HepG2 (cell line): ENCODE measurements at regions not wholly inside any gene's neighbourhood (a gene's known extent, or its start where the extent isn't known, plus 50 kb on each side); places are given as distances from the start of the nearest gene placed in this dataset.

Experiments
- ATAC-seq: fragments of 200-7000 bp; cut with Tn5 transposase; 3 replicates; pipeline ENCODE4 v1.9.1; 2020; ENCODE audit warnings: mild to moderate bottlenecking, moderate library complexity
- BruUV-seq: library from RNA; stranded (reverse); fragments of 400-500 nt; replicated peaks from 2 replicates; lab custom pipeline; 2021; lab: Mats Ljungman, UMichigan
- CTCF ChIA-PET: fragments of 300-600 bp; formaldehyde crosslinking; extraction: SDS; loops from one replicate; lab custom pipeline; 2021; ENCODE audit warnings: low total read pairs, inconsistent platforms, low intra/inter-chr PET ratio; lab: Yijun Ruan, JAX
- POLR2A ChIA-PET: fragments of 350-600 bp; sonication (Branson Sonifier 250); formaldehyde crosslinking; loops from one replicate; lab custom pipeline; 2020; ENCODE audit warnings: antibody characterized with exemption, inconsistent platforms; lab: Yijun Ruan, JAX
- DNase-seq: peaks from one replicate; pipeline ENCODE4 v3.0.0-alpha.2; 2015; ENCODE audit warnings: low spot score
- FAIRE-seq: peaks from 3 replicates; lab custom pipeline; 2011; peaks lifted over from hg19 to GRCh38; lab: Jason Lieb, UNC
- H2AFZ ChIP-seq: one replicate; pipeline ENCODE4 v1.6.1; 2011; ENCODE audit warnings: low read length, inconsistent platforms
- H3K27ac ChIP-seq: fragments of 300-600 bp; 3 replicates; pipeline ENCODE4 v1.8.0; 2011; ENCODE audit warnings: mixed run types, mild to moderate bottlenecking, mixed read lengths, low read length, inconsistent platforms; ENCODE audit not compliant: insufficient read depth; ENCODE audit errors: extremely low read length
- H3K27me3 ChIP-seq, 2 experiments: fragments of 200-600 bp in 1 of 2; 2 replicates in 1 of 2; 3 replicates in 1 of 2; pipeline versions ENCODE4 v1.6.0 to v1.8.0; 2011; ENCODE audit warnings: low read length in 2 of 2, mild to moderate bottlenecking in 2 of 2, moderate library complexity in 2 of 2, inconsistent platforms in 1 of 2; ENCODE audit not compliant: insufficient read depth in 2 of 2, control insufficient read depth in 1 of 2
- H3K36me3 ChIP-seq, 2 experiments: fragments of 200-600 bp in 1 of 2; replicated peaks in 1 of 2; 2 replicates in 1 of 2; 3 replicates in 1 of 2; pipeline versions ENCODE4 v1.5.1 to v1.8.0; 2011; ENCODE audit warnings: low read length in 2 of 2, inconsistent platforms in 1 of 2; ENCODE audit not compliant: insufficient read depth in 2 of 2, control insufficient read depth in 1 of 2
- H3K4me1 ChIP-seq: 2 replicates; pipeline ENCODE4 v1.5.1; 2012; ENCODE audit warnings: low read length, inconsistent platforms; ENCODE audit not compliant: insufficient read depth
- H3K4me2 ChIP-seq: 2 replicates; pipeline ENCODE4 v1.6.0; 2011; ENCODE audit warnings: low read depth, low read length, inconsistent platforms
- H3K4me3 ChIP-seq, 3 experiments: fragments of 200-600 bp in 1 of 3; sonication (generic), shearing (Covaris generic) in 1 of 3; replicated peaks in 1 of 3; 2 replicates each; pipeline ENCODE4 v1.5.1; 2011 to 2016; ENCODE audit warnings: low read length in 3 of 3, inconsistent platforms in 2 of 3, low read depth in 2 of 3, mild to moderate bottlenecking in 2 of 3, control low read depth in 1 of 3, mixed read lengths in 1 of 3; ENCODE audit not compliant: insufficient read depth in 1 of 3
- H3K79me2 ChIP-seq: one replicate; pipeline ENCODE4 v1.6.1; 2011; ENCODE audit warnings: low read length, inconsistent platforms; ENCODE audit not compliant: insufficient read depth
- H3K9ac ChIP-seq: 2 replicates; pipeline ENCODE4 v1.6.0; 2011; ENCODE audit warnings: mild to moderate bottlenecking, low read depth, low read length, inconsistent platforms; ENCODE audit not compliant: insufficient read depth
- H3K9me3 ChIP-seq: 2 replicates; pipeline ENCODE4 v1.5.1; 2012; ENCODE audit warnings: mild to moderate bottlenecking, low read length
- H4K20me1 ChIP-seq: 2 replicates; pipeline ENCODE4 v1.6.0; 2011; ENCODE audit warnings: inconsistent platforms, mild to moderate bottlenecking, low read length, moderate library complexity; ENCODE audit not compliant: insufficient read depth
- AGO2 ChIP-seq: fragments of 200-400 bp; formaldehyde crosslinking; optimal IDR thresholded peaks from 2 replicates; pipeline ENCODE3; 2017; ENCODE audit warnings: mild to moderate bottlenecking, low read depth, low read length, moderate library complexity
- FIP1L1 ChIP-seq: fragments of 200-400 bp; formaldehyde crosslinking; IDR thresholded peaks from 2 replicates; pipeline ENCODE4 v1.6.1; 2018; ENCODE audit warnings: low read depth, mild to moderate bottlenecking, low read length, moderate library complexity, borderline replicate concordance; ENCODE audit not compliant: insufficient read depth
- ZMYM2 ChIP-seq: sonication (generic); formaldehyde crosslinking; IDR thresholded peaks from 2 replicates; pipeline ENCODE4 v1.8.0; 2022; ENCODE audit warnings: mild to moderate bottlenecking, missing genetic modification reagents
- ZNF121 ChIP-seq: sonication (generic); formaldehyde crosslinking; IDR thresholded peaks from 2 replicates; pipeline ENCODE4 v1.5.0; 2020; ENCODE audit warnings: mild to moderate bottlenecking, missing genetic modification reagents
- ZNF547 ChIP-seq: sonication (generic); formaldehyde crosslinking; IDR thresholded peaks from 2 replicates; pipeline ENCODE4 v1.5.1; 2020; ENCODE audit warnings: mild to moderate bottlenecking, missing genetic modification reagents
- ZNF570 ChIP-seq: sonication (generic); formaldehyde crosslinking; IDR thresholded peaks from 2 replicates; pipeline ENCODE4 v1.4.0; 2020; ENCODE audit warnings: mild to moderate bottlenecking, missing genetic modification reagents, borderline replicate concordance
- ZNF674 ChIP-seq: sonication (generic); formaldehyde crosslinking; IDR thresholded peaks from 2 replicates; pipeline ENCODE4 v1.5.0; 2020; ENCODE audit warnings: low read depth, mild to moderate bottlenecking, missing genetic modification reagents
- WGBS: methylation state at CpG from one replicate; pipeline ENCODE4 v1.1.6; 2017; ENCODE audit warnings: low lambda C conversion rate; 5-methylcytosine and 5-hydroxymethylcytosine counted together
- in situ Hi-C: cut with HindIII; loops from 2 replicates; pipeline ENCODE4 v1.10.0; 2017; ENCODE audit warnings: low pct_unique_long_range_greater_than_20kb; ENCODE audit not compliant: extremely low pct_ligation_motif_present
- intact Hi-C: fragments of 100-400 bp; cut with micrococcal nuclease; formaldehyde crosslinking; loops from one replicate; pipeline ENCODE4 v1.10.0; 2022; ENCODE audit not compliant: unreplicated experiment
- TF ChIP-seq, protein P1 (sequence below): IDR thresholded peaks from 2 replicates; pipeline ENCODE4 v1.6.1; 2016

DNA sequence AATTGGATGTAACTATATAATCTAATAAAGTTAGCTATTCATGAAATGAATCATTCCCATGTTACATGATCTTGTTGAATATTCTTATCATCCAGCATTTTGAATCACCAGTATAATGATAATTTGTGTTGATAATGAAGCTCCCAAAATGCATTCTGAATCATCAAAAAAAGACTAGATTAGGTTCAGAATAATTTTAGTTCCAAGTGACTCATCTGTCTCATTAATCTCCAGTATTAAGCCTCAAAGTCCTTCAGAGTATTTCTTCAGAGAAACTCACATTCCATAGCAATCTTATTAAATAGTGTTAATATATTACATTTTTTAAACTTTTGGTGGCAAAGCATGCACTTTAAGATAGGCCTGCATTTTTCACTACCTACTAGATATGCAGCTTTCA, 207.5 kb downstream of the SLITRK5 start (continued):
- TF ChIP-seq ZNF570 (CRISPR knock-in tag) (no peak), AGO2 (no peak)

- no peak overlapping the region for H2AFZ ChIP-seq
- BruUV-seq = no TSS peak
- in situ Hi-C loops = no loop called here
- no peak overlapping the region for H3K9ac ChIP-seq
- 44% methylated on average over 5 of the region's 5 CpGs for WGBS
- DNase-seq (no peak), FAIRE-seq (no peak), ATAC-seq (no peak)
- CTCF ChIA-PET = no interaction called here
- H3K9me3 ChIP-seq = no peaks in the 10 kb centered on the region
- intact Hi-C loops = no loop called here
- POLR2A ChIA-PET = no interaction called here
- H3K27me3 ChIP-seq = no peaks in the 10 kb centered on the region
- H3K4me3 ChIP-seq = no peak overlapping the region
- no peaks in the 10 kb centered on the region for H4K20me1 ChIP-seq
- H3K79me2 ChIP-seq = no peaks in the 10 kb centered on the region
- H3K27ac ChIP-seq = no peak overlapping the region
- TF ChIP-seq, protein P1, sequence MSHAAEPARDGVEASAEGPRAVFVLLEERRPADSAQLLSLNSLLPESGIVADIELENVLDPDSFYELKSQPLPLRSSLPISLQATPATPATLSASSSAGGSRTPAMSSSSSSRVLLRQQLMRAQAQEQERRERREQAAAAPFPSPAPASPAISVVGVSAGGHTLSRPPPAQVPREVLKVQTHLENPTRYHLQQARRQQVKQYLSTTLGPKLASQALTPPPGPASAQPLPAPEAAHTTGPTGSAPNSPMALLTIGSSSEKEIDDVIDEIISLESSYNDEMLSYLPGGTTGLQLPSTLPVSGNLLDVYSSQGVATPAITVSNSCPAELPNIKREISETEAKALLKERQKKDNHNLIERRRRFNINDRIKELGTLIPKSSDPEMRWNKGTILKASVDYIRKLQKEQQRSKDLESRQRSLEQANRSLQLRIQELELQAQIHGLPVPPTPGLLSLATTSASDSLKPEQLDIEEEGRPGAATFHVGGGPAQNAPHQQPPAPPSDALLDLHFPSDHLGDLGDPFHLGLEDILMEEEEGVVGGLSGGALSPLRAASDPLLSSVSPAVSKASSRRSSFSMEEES (CRISPR knock-in tag) = no peak
- TF ChIP-seq ZNF674 (CRISPR knock-in tag) (no peak), ZMYM2 (CRISPR knock-in tag) (no peak), FIP1L1 (no peak), ZNF547 (CRISPR knock-in tag) (no peak), ZNF121 (CRISPR knock-in tag) (no peak)
- H3K4me2 ChIP-seq = no peak overlapping the region
- H3K4me1 ChIP-seq = no peaks in the 10 kb centered on the region
- H3K36me3 ChIP-seq = no peaks in the 10 kb centered on the region
These were observed 213.7 kb downstream of the SLITRK5 start for GRCh38 chr13:87884884-87885283.
